Calu3 (cell line): ENCODE measurements at regions not wholly inside any gene's neighbourhood (a gene's known extent, or its start where the extent isn't known, plus 50 kb on each side); places are given as distances from the start of the nearest gene placed in this dataset.

ENCODE experiments used
- BruUV-seq: library from RNA; stranded (reverse); fragments of 400-500 nt; replicated peaks from 2 replicates; lab custom pipeline; 2021; lab: Mats Ljungman, UMichigan
- CTCF ChIA-PET: fragments of 300-600 bp; sonication (Branson Sonifier 250); formaldehyde crosslinking; loops from one replicate; lab custom pipeline; 2022; ENCODE audit warnings: antibody characterized with exemption; lab: Charles Lee
- DNase-seq: peaks from one replicate; pipeline ENCODE4 v3.0.0; 2022
- H3K27ac Mint-ChIP-seq: one replicate; pipeline ENCODE4 v1.8.0; 2022; ENCODE audit warnings: mixed read lengths; ENCODE audit not compliant: unreplicated experiment
- H3K27me3 Mint-ChIP-seq: one replicate; pipeline ENCODE4 v1.8.0; 2022; ENCODE audit warnings: mixed read lengths; ENCODE audit not compliant: unreplicated experiment
- H3K36me3 Mint-ChIP-seq: one replicate; pipeline ENCODE4 v1.8.0; 2022; ENCODE audit warnings: mild to moderate bottlenecking, moderate library complexity, mixed read lengths; ENCODE audit not compliant: insufficient read depth, unreplicated experiment
- H3K4me1 Mint-ChIP-seq: one replicate; pipeline ENCODE4 v1.8.0; 2022; ENCODE audit warnings: mild to moderate bottlenecking, low read depth, mixed read lengths; ENCODE audit not compliant: unreplicated experiment
- H3K4me3 Mint-ChIP-seq: one replicate; pipeline ENCODE4 v1.8.0; 2022; ENCODE audit warnings: mild to moderate bottlenecking, low read depth, moderate library complexity, mixed read lengths; ENCODE audit not compliant: unreplicated experiment
- H3K9me3 Mint-ChIP-seq: one replicate; pipeline ENCODE4 v1.8.0; 2022; ENCODE audit warnings: low read depth, mixed read lengths; ENCODE audit not compliant: unreplicated experiment
- intact Hi-C: fragments of 100-400 bp; cut with micrococcal nuclease; formaldehyde crosslinking; loops from one replicate; pipeline ENCODE4 v1.10.0; 2022; ENCODE audit not compliant: unreplicated experiment
- TF ChIP-seq, protein P1 (sequence below): fragments of 200-600 bp; IDR thresholded peaks from one replicate; pipeline ENCODE4 v1.8.0; 2022; ENCODE audit warnings: antibody characterized with exemption; ENCODE audit not compliant: unreplicated experiment

DNA sequence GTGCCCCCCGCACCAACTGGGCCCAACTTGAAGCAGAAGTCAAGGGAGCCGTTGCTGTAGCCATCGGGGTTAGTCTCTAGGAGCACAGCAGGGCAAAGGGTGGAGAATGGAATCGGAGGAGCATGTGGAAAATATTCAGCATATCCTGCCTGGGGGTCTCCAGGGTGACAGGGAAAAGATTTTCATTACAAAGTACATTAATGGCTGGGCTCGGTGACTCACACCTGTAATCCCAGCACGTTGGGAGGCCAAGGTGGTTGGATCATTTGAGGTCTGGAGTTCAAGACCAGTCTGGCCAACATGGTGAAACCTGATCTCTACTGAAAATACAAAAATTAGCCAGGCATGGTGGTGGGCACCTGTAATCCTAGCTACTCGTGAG is 53.8 kb upstream of the ABLIM1 start:
- CTCF ChIA-PET: interaction anchor here (0.5 to 0.6 kb wide), 2 partner anchors 172 to 193 kb away, joined by 4 to 8 read pairs; no protein-coding TSS in a partner anchor
- BruUV-seq: no TSS peak

DNA sequence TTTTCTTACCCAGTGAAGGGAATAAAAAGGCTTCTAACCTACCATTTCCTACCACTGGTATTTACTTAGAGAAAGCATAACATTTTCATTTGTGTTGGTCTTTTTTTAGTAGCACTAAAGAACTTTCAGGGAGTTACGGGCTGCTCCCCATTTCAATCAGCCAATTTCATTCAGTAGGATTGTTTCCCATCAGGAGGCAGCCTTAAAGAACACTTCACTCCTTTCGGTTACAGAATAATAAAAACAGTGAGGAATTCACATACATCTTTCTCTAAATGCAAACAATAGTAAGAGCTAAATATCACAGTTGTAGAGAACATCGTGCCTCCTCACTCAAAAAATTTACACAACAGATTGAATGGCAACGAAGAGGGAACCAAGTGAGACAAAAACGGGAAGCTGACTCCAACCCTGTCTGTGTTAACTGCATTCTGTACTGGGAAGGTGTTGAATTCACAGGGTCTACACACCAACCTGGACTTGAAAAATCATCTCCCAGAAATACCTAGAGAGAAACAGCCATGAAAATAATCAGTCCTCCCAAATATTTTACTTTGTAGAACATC is 55.5 kb upstream of the ABLIM1 start:
- no peak for DNase-seq
- TF ChIP-seq, protein P1, sequence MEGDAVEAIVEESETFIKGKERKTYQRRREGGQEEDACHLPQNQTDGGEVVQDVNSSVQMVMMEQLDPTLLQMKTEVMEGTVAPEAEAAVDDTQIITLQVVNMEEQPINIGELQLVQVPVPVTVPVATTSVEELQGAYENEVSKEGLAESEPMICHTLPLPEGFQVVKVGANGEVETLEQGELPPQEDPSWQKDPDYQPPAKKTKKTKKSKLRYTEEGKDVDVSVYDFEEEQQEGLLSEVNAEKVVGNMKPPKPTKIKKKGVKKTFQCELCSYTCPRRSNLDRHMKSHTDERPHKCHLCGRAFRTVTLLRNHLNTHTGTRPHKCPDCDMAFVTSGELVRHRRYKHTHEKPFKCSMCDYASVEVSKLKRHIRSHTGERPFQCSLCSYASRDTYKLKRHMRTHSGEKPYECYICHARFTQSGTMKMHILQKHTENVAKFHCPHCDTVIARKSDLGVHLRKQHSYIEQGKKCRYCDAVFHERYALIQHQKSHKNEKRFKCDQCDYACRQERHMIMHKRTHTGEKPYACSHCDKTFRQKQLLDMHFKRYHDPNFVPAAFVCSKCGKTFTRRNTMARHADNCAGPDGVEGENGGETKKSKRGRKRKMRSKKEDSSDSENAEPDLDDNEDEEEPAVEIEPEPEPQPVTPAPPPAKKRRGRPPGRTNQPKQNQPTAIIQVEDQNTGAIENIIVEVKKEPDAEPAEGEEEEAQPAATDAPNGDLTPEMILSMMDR: no peak
- intact Hi-C loops: loop anchor here (5.0 to 10.0 kb wide), 2 partner anchors 74 to 411 kb away; no protein-coding TSS in a partner anchor
- Mint-ChIP-seq H3K9me3 (no peaks in the 10 kb centered on the region), H3K27ac (no peak overlapping the region), H3K27me3 (no peaks in the 10 kb centered on the region), H3K4me3 (no peak overlapping the region), H3K36me3 (no peaks in the 10 kb centered on the region), H3K4me1 (peaks cover 34% of the 10 kb centered on the region)
- CTCF ChIA-PET: interaction anchor here (0.9 kb wide), 1 partner anchor 54 kb away, joined by 5 read pairs; no protein-coding TSS in a partner anchor
- no TSS peak for BruUV-seq

More for the DNA sequence above, 53.8 kb upstream of the ABLIM1 start:
- intact Hi-C loops: loop anchor here (5.0 to 10.0 kb wide), 2 partner anchors 75 to 413 kb away; no protein-coding TSS in a partner anchor
- no peaks in the 10 kb centered on the region for H3K36me3 Mint-ChIP-seq
- no peak overlapping the region for H3K27ac Mint-ChIP-seq
- DNase-seq: no peak
- H3K4me3 Mint-ChIP-seq: no peak overlapping the region
- H3K27me3 Mint-ChIP-seq: no peaks in the 10 kb centered on the region
- H3K9me3 Mint-ChIP-seq: no peaks in the 10 kb centered on the region
- H3K4me1 Mint-ChIP-seq: peaks cover 41% of the 10 kb centered on the region
- TF ChIP-seq, protein P1: no peak

DNA sequence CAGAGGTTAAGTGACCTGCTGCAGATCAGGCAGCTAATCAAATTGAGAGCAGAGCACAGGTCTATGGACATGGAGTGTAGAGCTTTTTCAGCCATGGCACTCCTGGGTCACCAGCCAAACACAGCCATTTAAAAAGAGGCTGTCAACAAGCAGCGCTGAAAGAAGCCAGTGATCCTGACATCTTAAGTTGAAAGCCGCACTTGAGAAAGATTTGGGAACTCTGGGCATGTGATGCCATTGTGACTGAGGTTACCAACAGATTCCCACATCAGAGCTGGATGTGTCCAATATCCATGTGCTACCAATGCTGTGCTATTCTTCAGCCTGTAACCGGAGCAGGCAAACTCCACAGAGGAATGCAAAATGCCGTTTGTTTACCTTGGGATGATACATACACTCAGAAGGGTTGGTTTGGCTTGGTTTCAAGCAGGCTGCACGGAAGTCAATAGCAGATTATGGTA is 56.2 kb upstream of the ABLIM1 start:
- Mint-ChIP-seq H3K4me3 (no peak overlapping the region), H3K4me1 (peaks cover 29% of the 10 kb centered on the region), H3K36me3 (no peaks in the 10 kb centered on the region), H3K9me3 (no peaks in the 10 kb centered on the region), H3K27ac (no peak overlapping the region), H3K27me3 (no peaks in the 10 kb centered on the region)
- intact Hi-C loops: loop anchor here (5.0 to 10.0 kb wide), 2 partner anchors 73 to 410 kb away; no protein-coding TSS in a partner anchor
- DNase-seq: peak; percentile 48
- CTCF ChIA-PET: no interaction called here
- TF ChIP-seq, protein P1: no peak
- no TSS peak for BruUV-seq

DNA sequence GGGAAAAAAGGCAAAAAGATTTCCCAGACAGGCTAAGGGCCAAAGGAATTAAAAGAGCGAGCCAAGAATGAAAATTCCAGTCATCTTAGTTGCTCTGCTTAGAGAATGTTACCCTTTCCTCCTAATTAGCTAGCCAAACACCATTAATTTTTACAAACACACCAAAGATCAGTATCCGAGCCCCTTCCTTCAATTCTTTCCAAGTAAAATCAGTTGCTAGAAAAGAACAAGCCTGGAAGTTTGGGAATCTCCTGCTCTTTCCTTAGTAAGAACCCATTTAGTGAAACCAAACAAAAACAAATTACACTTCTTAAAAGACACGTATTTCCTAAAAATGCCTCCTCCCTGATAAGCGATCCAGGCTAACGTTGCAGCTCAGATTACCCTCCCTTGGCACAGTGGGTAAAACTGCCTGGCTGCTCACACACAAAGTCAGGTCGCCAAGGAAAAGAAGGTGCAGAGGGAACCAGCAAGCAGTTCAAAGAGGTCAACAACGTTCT is 57.1 kb upstream of the ABLIM1 start:
- no peaks in the 10 kb centered on the region for H3K9me3 Mint-ChIP-seq
- TF ChIP-seq, protein P1: no peak
- intact Hi-C loops: loop anchor here (10.0 kb wide), 1 partner anchor 410 kb away; no protein-coding TSS in a partner anchor
- no peak overlapping the region for H3K27ac Mint-ChIP-seq
- H3K27me3 Mint-ChIP-seq: no peaks in the 10 kb centered on the region
- H3K36me3 Mint-ChIP-seq: no peaks in the 10 kb centered on the region
- no peak for DNase-seq
- peaks cover 29% of the 10 kb centered on the region for H3K4me1 Mint-ChIP-seq
- no peak overlapping the region for H3K4me3 Mint-ChIP-seq
- no TSS peak for BruUV-seq
- CTCF ChIA-PET: no interaction called here
